Renal cortex interstitium (tissue), 11 donors: ENCODE measurements at regions not wholly inside any gene's neighbourhood (a gene's known extent, or its start where the extent isn't known, plus 50 kb on each side); places are given as distances from the start of the nearest gene placed in this dataset.

Experiments used
- DNase-seq, 11 donors: peaks; one replicate each; pipeline ENCODE4 v3.0.0-alpha.2; 2013; ENCODE audit warnings: low read depth in 9 of 11, low spot score in 4 of 11; ENCODE audit errors: extremely low read depth in 1 of 11

GRCh38 chr4:45183905-45184304, 457.5 kb upstream of the GNPDA2 start:
- DNase-seq = no peak

- no peak for DNase-seq
These were observed 446.3 kb upstream of the GNPDA2 start for GRCh38 chr4:45172636-45173035.

- no peak for DNase-seq
These were observed 434.6 kb upstream of the GNPDA2 start for GRCh38 chr4:45160951-45161350.

- DNase-seq = no peak
These were observed 428.9 kb upstream of the GNPDA2 start for GRCh38 chr4:45155081-45155777.

GRCh38 chr4:45147866-45148265, 421.5 kb upstream of the GNPDA2 start:
- DNase-seq = no peak

- DNase-seq = no peak
These were observed 404.7 kb upstream of the GNPDA2 start for GRCh38 chr4:45131020-45131419.

- DNase-seq = no peak
These were observed 396.1 kb upstream of the GNPDA2 start for GRCh38 chr4:45122406-45122805.

GRCh38 chr4:45121426-45121975, 395.1 kb upstream of the GNPDA2 start:
- no peak for DNase-seq

- DNase-seq = no peak
These were observed 393.8 kb upstream of the GNPDA2 start for GRCh38 chr4:45120163-45120562.

- no peak for DNase-seq
These were observed 393.0 kb upstream of the GNPDA2 start for GRCh38 chr4:45119376-45119775.

- DNase-seq = no peak
These were observed 376.4 kb upstream of the GNPDA2 start for GRCh38 chr4:45102716-45103115.

- DNase-seq = no peak
These were observed 374.8 kb upstream of the GNPDA2 start for GRCh38 chr4:45100956-45101818.

- no peak for DNase-seq
These were observed 373.1 kb upstream of the GNPDA2 start for GRCh38 chr4:45099471-45099870.

GRCh38 chr4:45094684-45095083, 368.3 kb upstream of the GNPDA2 start:
- DNase-seq = no peak

GRCh38 chr4:45082101-45082500, 355.7 kb upstream of the GNPDA2 start:
- no peak for DNase-seq

GRCh38 chr4:45079616-45080015, 353.3 kb upstream of the GNPDA2 start:
- no peak for DNase-seq

GRCh38 chr4:45078201-45078600, 351.8 kb upstream of the GNPDA2 start:
- no peak for DNase-seq

- DNase-seq = no peak
These were observed 346.6 kb upstream of the GNPDA2 start for GRCh38 chr4:45072981-45073380.

- no peak for DNase-seq
These were observed 338.4 kb upstream of the GNPDA2 start for GRCh38 chr4:45064741-45065140.

GRCh38 chr4:45063696-45064095, 337.3 kb upstream of the GNPDA2 start:
- peak in 10 of 11 donors; percentile 4 to 66 (median 48) for DNase-seq
